UCSD-AML1 (cell line): ENCODE measurements at regions not wholly inside any gene's neighbourhood (a gene's known extent, or its start where the extent isn't known, plus 50 kb on each side); places are given as distances from the start of the nearest gene placed in this dataset.

Source experiments
- DNase-seq: peaks from one replicate; lab custom pipeline; 2025; ENCODE audit not compliant: unreplicated experiment; lab: John Stamatoyannopoulos, UW

DNA sequence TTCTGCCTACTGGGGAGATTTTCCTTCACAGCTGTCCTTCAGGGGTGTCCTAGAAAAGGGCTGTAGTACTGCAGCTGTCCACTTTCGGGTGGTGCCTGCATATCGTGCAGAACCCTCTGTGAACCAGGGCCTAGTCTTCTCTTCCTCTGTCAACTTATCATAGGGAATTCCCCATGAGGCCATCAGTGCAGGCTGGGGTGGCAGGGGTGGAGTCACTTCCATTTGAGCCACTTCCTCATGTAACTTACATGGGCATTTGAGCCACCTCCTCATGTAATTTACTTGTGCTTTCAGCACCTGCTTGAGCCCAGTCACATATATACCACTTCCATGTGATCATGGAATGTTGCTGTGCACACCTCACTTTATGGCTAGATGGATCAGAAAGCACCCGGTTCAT lies 742.0 kb upstream of the RGMB start:
- DNase-seq: no peak

GRCh38 chr5:98031926-98032325 lies 741.5 kb upstream of the RGMB start:
- no peak for DNase-seq

- DNase-seq: no peak
Observed at GRCh38 chr5:98041661-98042060, 731.8 kb upstream of the RGMB start.

DNA sequence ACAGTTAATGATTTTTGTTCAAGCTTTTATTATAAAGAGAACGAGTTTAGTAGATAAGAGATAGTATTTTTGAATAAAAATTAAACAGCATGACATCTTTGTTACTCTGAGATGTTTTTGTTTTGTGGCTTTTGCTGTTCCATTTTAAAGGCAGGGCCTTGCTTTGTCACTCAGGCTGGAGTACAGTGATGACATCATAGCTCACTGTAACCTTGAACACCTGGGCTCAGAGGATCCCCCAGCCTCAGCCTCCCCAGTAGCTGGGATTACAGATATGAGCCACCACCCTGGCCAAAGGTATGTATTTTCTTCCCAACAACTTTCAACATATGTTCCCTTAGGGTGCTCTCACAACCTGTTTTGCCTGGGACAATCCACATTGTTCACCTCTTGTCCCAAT lies 730.9 kb upstream of the RGMB start:
- no peak for DNase-seq

DNA sequence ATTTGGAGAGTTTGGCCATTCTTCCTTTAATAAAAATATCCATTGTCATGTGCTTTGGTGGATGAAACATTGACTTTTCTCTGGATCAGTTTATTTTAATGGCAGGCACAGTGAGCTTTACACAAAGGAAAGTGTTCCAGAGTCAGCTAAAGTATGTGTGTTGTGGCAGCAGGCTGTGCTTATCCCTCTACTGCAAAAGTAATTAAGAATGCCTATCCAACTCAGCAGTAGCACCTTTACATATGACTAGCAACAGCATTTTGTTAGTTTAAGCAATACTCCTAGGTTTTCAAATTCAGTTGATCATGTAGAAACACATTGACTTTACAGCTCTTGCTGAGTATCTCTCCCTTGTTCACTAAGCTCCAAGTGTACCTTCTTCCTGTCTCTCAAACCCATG lies 730.5 kb upstream of the RGMB start:
- no peak for DNase-seq

GRCh38 chr5:98050583-98050982 lies 722.9 kb upstream of the RGMB start:
- DNase-seq: no peak

- no peak for DNase-seq
Observed at GRCh38 chr5:98053170-98053569, 720.3 kb upstream of the RGMB start.

DNA sequence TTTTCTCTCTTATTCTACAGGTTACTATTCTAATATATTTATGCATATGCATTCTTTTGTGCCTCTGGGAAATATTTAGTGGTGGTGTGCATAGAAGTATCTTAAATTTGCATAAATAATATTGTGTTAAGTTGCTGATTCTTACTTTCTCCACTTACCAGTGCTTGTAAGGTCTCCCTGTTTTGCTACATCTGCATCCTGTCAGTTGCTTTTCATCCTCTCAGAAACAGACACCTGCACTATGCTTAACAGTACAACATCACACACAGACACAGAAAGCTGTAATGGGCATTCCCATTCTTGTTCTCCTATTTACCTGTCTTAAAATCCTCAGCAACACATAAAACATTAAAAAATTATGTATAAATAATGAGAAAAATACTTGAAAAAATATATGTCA lies 713.3 kb upstream of the RGMB start:
- DNase-seq: no peak

- DNase-seq: no peak
Observed at GRCh38 chr5:98064118-98064685, 709.3 kb upstream of the RGMB start.

DNA sequence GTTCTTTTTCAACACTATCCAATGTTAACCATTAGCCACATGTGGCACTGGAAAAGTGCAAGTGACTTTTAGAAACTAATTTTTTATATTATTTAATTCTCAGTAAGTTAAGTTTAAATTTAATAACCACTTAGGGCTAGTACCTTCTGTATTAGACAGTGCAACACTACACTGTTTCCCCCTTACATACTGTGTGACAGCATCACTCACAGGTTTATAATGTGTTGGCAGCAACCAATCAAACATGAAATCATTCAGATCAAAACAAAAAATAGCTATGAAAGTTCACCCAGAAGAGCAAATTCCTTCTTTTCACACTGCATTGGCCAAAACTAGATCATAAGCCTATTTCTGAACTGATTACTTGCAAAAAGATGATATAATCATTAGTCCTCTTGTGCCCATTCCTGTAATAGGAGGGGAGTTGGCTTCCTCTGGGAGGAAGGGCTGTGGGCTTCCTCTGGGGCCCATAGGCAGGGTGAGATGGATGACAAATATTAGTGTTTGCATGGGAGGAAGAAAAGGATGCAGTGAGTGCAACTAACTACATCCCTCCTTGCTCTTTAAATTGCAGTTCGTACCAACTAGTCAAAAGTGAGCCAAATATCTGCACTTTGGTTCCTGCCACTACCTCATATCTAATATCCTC lies 708.1 kb upstream of the RGMB start:
- no peak for DNase-seq

DNA sequence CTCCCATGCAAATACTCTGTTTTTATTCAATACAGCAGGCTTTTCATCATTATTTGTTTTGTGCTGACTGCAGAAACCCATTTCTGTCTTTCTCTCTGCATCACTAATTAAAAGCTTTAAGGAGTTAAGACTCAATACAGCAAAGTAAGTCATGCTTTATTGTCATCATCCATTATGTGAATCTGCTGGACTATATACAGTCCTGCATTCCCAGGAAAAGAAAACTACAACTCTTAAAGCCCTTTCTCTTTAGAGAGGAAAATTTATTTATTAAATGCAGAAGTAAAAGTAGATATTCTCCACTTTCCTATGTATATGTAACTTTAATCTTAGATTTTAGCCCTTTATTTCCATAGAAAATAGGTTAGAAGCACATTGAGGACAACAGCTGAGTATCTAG lies 706.6 kb upstream of the RGMB start:
- no peak for DNase-seq

- DNase-seq: no peak
Observed at GRCh38 chr5:98069876-98070512, 703.5 kb upstream of the RGMB start.

GRCh38 chr5:98072921-98073320 lies 700.5 kb upstream of the RGMB start:
- no peak for DNase-seq

- DNase-seq: no peak
Observed at GRCh38 chr5:98076501-98076900, 697.0 kb upstream of the RGMB start.

- DNase-seq: no peak
Observed at GRCh38 chr5:98085593-98085992, 687.9 kb upstream of the RGMB start.

GRCh38 chr5:98095072-98095471 lies 678.4 kb upstream of the RGMB start:
- no peak for DNase-seq

- no peak for DNase-seq
Observed at GRCh38 chr5:98096155-98096554, 677.3 kb upstream of the RGMB start.

DNA sequence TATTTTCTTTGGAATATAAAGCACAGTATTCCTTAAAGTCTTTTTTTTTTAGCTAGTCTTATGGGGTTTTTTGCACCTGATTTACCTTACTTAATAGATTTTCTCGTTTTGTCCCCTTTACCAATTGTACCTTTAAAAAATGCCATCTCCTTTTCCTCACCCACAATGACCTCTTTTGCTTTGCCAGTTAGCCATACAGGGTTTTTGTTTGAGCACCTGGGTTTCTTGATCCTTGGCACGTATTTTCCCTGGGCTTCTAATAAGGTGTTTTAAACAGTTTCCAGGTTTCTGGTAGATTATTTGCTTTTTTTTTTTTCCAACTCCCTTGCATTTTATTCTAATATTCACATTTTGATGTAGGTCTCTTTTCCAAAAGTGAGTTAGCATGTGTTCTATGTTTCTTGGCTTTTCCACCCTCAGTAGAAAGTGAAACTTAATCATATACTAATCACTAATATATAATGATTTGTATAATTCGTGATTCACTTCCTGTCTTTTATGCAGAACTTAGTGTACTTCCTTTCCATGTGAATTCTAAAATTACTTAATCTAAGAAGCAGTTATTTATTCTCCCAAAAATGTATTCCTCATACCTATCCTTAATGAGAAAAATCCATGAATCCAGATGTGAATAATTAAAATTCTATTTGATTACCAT lies 673.9 kb upstream of the RGMB start:
- DNase-seq: no peak

DNA sequence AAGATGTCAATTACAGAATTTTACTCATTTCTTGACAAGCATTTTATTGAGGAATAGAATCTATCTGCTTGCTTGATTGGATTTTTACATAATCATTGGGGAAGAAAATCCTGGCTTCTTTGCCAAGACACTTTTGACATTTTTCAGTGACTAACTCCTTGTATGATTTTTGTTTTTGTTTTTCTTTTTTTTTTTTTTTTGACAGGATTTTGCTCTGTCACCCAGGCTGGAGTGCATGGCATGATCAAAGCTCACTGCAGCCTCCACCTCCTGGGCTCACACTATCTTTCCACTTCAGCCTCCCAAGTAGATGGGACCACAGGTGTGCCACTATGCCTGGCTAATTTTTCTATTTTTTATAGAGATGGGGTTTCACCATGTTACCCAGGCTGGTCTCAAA lies 672.3 kb upstream of the RGMB start:
- no peak for DNase-seq

- no peak for DNase-seq
Observed at GRCh38 chr5:98102936-98103335, 670.5 kb upstream of the RGMB start.

DNA sequence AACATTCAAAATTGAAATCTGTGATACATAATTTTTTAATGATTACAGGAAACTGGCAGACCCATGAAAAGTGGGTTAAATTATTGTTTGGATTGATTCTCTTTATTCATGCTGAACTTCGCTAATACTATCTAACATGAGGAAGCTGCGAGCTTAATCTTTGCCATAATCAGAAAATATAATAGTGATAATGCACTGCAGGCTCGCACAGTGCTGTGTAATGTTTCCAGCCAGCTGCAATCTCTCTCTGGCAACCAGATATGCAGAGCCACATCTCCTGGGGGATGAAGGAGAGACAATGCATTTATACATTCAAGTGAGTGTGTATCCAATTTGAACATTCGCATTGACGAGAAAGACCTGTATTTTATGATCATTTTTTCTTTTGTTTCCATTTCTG lies 669.7 kb upstream of the RGMB start:
- DNase-seq: no peak

GRCh38 chr5:98104454-98105188 lies 668.8 kb upstream of the RGMB start:
- no peak for DNase-seq
